ENCODE measurements at regions not wholly inside any gene's neighbourhood (a gene's known extent, or its start where the extent isn't known, plus 50 kb on each side); places are given as distances from the start of the nearest gene placed in this dataset.

- TF ChIP-seq CTCF (conservative IDR thresholded peaks at IDR 0.05 in 1 of 2, IDR thresholded peaks at IDR 0.05 in 1 of 2; ENCODE audit: extremely low read depth in 1 of 2, insufficient read depth in 1 of 2, low read depth in 1 of 2, low read length in 2 of 2) (no peak), EZH2 (IDR thresholded peaks at IDR 0.05; ENCODE audit: borderline replicate concordance, low read length) (no peak)
These were observed 111.5 kb upstream of the GLI2 start for GRCh38 chr2:120624061-120624737.
